Transverse colon (tissue), 4 donors: ENCODE measurements at regions not wholly inside any gene's neighbourhood (a gene's known extent, or its start where the extent isn't known, plus 50 kb on each side); places are given as distances from the start of the nearest gene placed in this dataset.

ENCODE experiments used
- DNase-seq: peaks from one replicate; pipeline ENCODE4 v3.0.0-alpha.2; 2019
- H3K27ac ChIP-seq, 4 donors: fragments of 200-600 bp; sonication (generic); 2 replicates each; pipeline ENCODE4 v1.5.1; 2016 to 2018; ENCODE audit warnings: inconsistent platforms in 4 of 4
- H3K27me3 ChIP-seq: fragments of 200-600 bp; sonication (generic); 2 replicates; pipeline ENCODE4 v1.5.1; 2017; ENCODE audit warnings: inconsistent platforms
- H3K36me3 ChIP-seq, 4 donors: fragments of 200-600 bp; sonication (generic); 2 replicates each; pipeline ENCODE4 v1.5.1; 2017 to 2019; ENCODE audit warnings: inconsistent platforms in 4 of 4
- H3K4me1 ChIP-seq, 4 donors: fragments of 200-600 bp; sonication (generic); 2 replicates each; pipeline ENCODE4 v1.5.1; 2017 to 2020; ENCODE audit warnings: inconsistent platforms in 4 of 4
- H3K4me3 ChIP-seq, 4 donors: fragments of 200-600 bp; sonication (generic); 1 replicate in 1 of 4; 2 replicates in 3 of 4; pipeline versions ENCODE4 v1.5.1 to v1.6.1; 2017 to 2019; ENCODE audit warnings: inconsistent platforms in 4 of 4
- H3K9me3 ChIP-seq, 2 donors: fragments of 200-600 bp; sonication (generic); 2 replicates each; pipeline ENCODE4 v1.5.1; 2017 to 2019; ENCODE audit warnings: inconsistent platforms in 2 of 2
- EP300 ChIP-seq: sonication (generic); formaldehyde crosslinking; IDR thresholded peaks from one replicate; pipeline ENCODE4 v1.6.1; 2017; ENCODE audit warnings: antibody characterized with exemption, low read depth
- POLR2A ChIP-seq: fragments of 450-650 bp; IDR thresholded peaks from one replicate; pipeline ENCODE4 v1.6.1; 2016; ENCODE audit warnings: antibody characterized with exemption, mild to moderate bottlenecking, moderate library complexity
- POLR2AphosphoS5 ChIP-seq, 3 donors: sonication (generic); formaldehyde crosslinking; IDR thresholded peaks; one replicate each; pipeline ENCODE4 v1.6.1; 2016; ENCODE audit warnings: antibody characterized with exemption in 3 of 3
- WGBS, 2 donors: methylation state at CpG; one replicate each; pipeline ENCODE4 v1.1.5; 2018; ENCODE audit warnings: low coverage in 1 of 2; 5-methylcytosine and 5-hydroxymethylcytosine counted together
- in situ Hi-C, 4 donors: fragments of 200-750 bp; cut with MboI; loops; one replicate each; pipeline versions ENCODE4 v1.15.0 to v1.15.1; 2017; ENCODE audit warnings: low sequenced_read_pairs in 3 of 4, low pct_ligation_motif_present in 1 of 4, low pct_unique_long_range_greater_than_20kb in 1 of 4
- intact Hi-C: fragments of 100-400 bp; cut with DNase I; formaldehyde crosslinking; loops from one replicate; pipeline ENCODE4 v1.15.1; 2023; ENCODE audit warnings: low total_unique reads
- TF ChIP-seq, protein P1 (sequence below), 5 experiments: fragments of 200-600 bp in 3 of 5; fragments of 450-650 bp in 2 of 5; sonication (generic) in 3 of 5; IDR thresholded peaks; 1 replicate in 2 of 5; 2 replicates in 3 of 5; pipeline ENCODE4 v1.5.1; 2016 to 2017; ENCODE audit warnings: antibody characterized with exemption in 5 of 5, inconsistent platforms in 3 of 5, mild to moderate bottlenecking in 2 of 5, moderate library complexity in 1 of 5

DNA sequence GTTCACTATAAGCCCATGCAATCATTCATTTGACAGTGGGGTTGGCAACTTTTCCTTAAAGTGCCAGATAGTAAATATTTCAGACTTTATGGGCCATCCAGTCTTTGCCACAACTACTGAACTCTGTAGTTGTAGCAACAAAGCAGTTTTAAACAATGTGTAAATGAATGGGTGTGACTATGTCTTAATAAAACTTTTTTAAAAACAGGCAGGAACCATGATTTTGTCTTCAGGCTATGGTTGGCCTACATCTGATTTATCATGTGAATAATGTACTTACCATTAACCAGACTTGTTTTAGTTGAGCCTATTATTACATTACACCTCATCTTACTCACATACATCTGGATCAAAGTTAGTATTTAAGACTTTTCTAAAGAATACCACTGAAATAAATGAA is 361.6 kb downstream of the GABRG2 start:
- TF ChIP-seq POLR2A: no peak
- intact Hi-C loops: no loop called here
- no peak overlapping the region for H3K4me3 ChIP-seq
- H3K9me3 ChIP-seq: no peaks in the 10 kb centered on the region
- in situ Hi-C loops: no loop called here
- no peak overlapping the region for H3K27ac ChIP-seq
- DNase-seq: no peak
- no peaks in the 10 kb centered on the region for H3K36me3 ChIP-seq
- no peaks in the 10 kb centered on the region for H3K4me1 ChIP-seq
- no peaks in the 10 kb centered on the region for H3K27me3 ChIP-seq

DNA sequence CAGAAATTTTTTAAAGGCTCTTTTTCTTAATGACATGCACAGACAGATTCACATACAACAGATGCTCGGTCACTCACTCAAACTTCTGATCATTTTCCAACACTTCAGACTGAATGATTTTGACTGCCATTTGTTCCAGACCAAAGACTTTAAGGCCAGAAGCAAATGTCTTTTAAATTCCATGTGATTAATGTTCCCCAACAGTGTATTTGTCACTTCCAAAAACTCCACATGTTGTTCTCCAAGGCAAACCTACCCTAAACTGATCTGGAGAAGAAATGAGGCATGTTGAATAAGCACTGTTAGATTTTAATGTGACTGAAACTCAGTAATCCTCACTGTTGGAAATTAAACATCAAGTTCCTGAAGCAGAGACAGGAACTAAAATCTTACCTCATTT is 366.7 kb downstream of the GABRG2 start:
- TF ChIP-seq POLR2AphosphoS5 (IDR thresholded peaks at IDR 0.05) (no peak), EP300 (no peak), POLR2A (no peak)
- TF ChIP-seq, protein P1, sequence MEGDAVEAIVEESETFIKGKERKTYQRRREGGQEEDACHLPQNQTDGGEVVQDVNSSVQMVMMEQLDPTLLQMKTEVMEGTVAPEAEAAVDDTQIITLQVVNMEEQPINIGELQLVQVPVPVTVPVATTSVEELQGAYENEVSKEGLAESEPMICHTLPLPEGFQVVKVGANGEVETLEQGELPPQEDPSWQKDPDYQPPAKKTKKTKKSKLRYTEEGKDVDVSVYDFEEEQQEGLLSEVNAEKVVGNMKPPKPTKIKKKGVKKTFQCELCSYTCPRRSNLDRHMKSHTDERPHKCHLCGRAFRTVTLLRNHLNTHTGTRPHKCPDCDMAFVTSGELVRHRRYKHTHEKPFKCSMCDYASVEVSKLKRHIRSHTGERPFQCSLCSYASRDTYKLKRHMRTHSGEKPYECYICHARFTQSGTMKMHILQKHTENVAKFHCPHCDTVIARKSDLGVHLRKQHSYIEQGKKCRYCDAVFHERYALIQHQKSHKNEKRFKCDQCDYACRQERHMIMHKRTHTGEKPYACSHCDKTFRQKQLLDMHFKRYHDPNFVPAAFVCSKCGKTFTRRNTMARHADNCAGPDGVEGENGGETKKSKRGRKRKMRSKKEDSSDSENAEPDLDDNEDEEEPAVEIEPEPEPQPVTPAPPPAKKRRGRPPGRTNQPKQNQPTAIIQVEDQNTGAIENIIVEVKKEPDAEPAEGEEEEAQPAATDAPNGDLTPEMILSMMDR (IDR thresholded peaks at IDR 0.05): no peak
- DNase-seq: no peak
- intact Hi-C loops (no loop called here), in situ Hi-C loops (no loop called here)
- H3K9me3 ChIP-seq: no peaks in the 10 kb centered on the region
- no peak overlapping the region for H3K4me3 ChIP-seq
- 50% methylated on average over 1 of the region's 1 CpG for WGBS, 2 donors
- H3K27ac ChIP-seq: no peak overlapping the region
- H3K36me3 ChIP-seq: no peaks in the 10 kb centered on the region
- H3K4me1 ChIP-seq: no peaks in the 10 kb centered on the region
- no peaks in the 10 kb centered on the region for H3K27me3 ChIP-seq

DNA sequence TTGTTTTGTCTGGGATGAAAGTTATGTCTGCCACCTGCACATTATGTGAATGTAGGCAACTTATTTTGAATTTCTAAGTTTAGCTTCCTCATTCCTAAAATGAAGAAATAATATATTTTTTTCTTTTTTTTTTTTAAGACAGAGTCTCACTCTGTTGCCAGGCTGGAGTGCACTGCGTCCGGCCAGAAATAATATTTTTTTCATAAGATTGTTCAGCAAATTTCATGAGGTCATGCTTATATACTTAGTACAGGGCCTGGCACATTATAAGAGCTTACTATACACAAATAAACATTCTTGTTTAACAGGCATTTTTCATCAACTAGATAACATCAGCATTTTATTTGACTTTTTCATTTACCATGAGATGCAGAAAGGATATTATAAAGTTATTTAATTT is 368.5 kb downstream of the GABRG2 start:
- TF ChIP-seq EP300: no peak
- no peak for TF ChIP-seq POLR2A
- TF ChIP-seq, protein P1 (IDR thresholded peaks at IDR 0.05): no peak
- TF ChIP-seq POLR2AphosphoS5 (IDR thresholded peaks at IDR 0.05): no peak
- Histone ChIP-seq H3K36me3 (no peaks in the 10 kb centered on the region), H3K4me1 (no peaks in the 10 kb centered on the region), H3K27ac (no peak overlapping the region), H3K9me3 (no peaks in the 10 kb centered on the region), H3K27me3 (no peaks in the 10 kb centered on the region), H3K4me3 (no peak overlapping the region)
- DNase-seq: no peak
- WGBS, 2 donors: 90 to 94% methylated on average over 2 of the region's 2 CpGs
- in situ Hi-C loops: no loop called here
- intact Hi-C loops: no loop called here

DNA sequence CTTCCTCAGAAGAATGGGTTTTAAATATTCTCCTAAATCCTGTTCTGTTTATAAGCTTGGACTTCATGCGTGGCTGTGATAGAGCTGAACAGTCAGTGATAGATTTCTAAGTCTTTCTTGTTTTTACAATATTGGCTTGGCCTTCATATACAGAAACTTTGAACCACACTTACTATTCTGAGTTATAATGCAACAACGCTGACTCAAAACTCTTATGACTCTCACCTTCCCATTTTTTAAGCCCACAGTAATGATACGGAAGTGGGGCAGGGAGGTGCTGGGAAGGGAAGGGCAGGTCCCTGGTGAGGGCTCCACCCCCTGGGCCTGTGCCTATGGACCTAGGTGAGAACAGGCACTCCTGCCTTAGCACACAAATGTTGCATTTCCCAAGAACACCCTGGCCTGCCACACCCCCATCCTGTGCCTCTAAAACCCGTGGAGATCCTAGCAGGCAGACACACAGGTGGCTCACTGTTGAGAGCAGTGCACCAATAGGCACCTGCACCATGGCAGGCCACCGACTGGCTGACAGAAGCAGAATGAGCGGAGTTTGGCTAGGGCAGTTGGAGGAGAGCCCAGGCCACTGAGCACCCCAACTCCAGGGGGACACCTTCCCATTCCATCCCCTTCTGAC is 376.7 kb downstream of the GABRG2 start:
- Histone ChIP-seq H3K4me1 (no peaks in the 10 kb centered on the region), H3K27ac (no peak overlapping the region), H3K9me3 (no peaks in the 10 kb centered on the region), H3K4me3 (no peak overlapping the region), H3K36me3 (no peaks in the 10 kb centered on the region), H3K27me3 (no peaks in the 10 kb centered on the region)
- TF ChIP-seq, protein P1 (IDR thresholded peaks at IDR 0.05): no peak
- TF ChIP-seq EP300 (no peak), POLR2A (no peak), POLR2AphosphoS5 (IDR thresholded peaks at IDR 0.05) (no peak)
- intact Hi-C loops (no loop called here), in situ Hi-C loops (no loop called here)
- no peak for DNase-seq
- WGBS, 2 donors: 52 to 67% methylated on average over 2 to 6 of the region's 6 CpGs

DNA sequence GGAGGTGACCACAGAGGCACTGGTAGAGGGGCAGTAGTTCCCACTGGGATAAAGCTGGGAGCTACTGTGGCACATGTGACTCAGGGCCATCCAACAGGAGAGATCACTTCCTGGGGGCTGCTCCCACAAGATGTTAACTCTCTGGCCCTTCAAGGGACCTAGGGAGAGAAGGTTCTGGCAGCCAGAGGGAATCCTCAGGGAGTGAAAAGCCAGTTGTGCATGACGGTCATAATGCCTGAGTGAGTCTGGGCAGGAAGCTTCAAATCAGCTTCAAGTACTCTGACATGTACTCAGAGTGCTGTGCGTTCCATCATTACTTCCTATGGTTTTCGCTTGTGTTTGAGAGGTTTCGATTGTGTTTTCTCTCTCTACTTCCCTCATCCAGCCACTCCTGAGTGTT is 388.5 kb downstream of the GABRG2 start:
- Histone ChIP-seq H3K4me1 (no peaks in the 10 kb centered on the region), H3K9me3 (peaks cover 0 to 5% of the 10 kb centered on the region in 2 donors), H3K27me3 (no peaks in the 10 kb centered on the region), H3K27ac (no peak overlapping the region), H3K36me3 (no peaks in the 10 kb centered on the region), H3K4me3 (no peak overlapping the region)
- 72 to 85% methylated on average over 2 to 4 of the region's 4 CpGs for WGBS, 2 donors
- no peak for DNase-seq
- in situ Hi-C loops (no loop called here), intact Hi-C loops (no loop called here)
- TF ChIP-seq, protein P1 (IDR thresholded peaks at IDR 0.05): no peak
- TF ChIP-seq EP300 (no peak), POLR2AphosphoS5 (IDR thresholded peaks at IDR 0.05) (no peak), POLR2A (no peak)
